Brain microvascular endothelial cell (primary cell): ENCODE measurements at regions not wholly inside any gene's neighbourhood (a gene's known extent, or its start where the extent isn't known, plus 50 kb on each side); places are given as distances from the start of the nearest gene placed in this dataset.
"Not testable (repeated sequence)": the region's sequence is repeated elsewhere in the genome, so short reads cannot be mapped to it uniquely, and the experiment has no call there.

ENCODE experiments used
- DNase-seq: peaks from one replicate; pipeline ENCODE4 v3.0.0-alpha.2; 2020
- H3K27ac ChIP-seq: fragments of 250-450 bp; sonication (Bioruptor Pico); 2 replicates; pipeline ENCODE4 v1.5.1; 2020; ENCODE audit warnings: mild to moderate bottlenecking, moderate library complexity
- H3K27me3 ChIP-seq: fragments of 250-450 bp; sonication (Bioruptor Pico); replicated peaks from 2 replicates; pipeline ENCODE4 v1.5.1; 2020; ENCODE audit warnings: mild to moderate bottlenecking
- H3K36me3 ChIP-seq: fragments of 250-450 bp; sonication (Bioruptor Pico); replicated peaks from 2 replicates; pipeline ENCODE4 v1.5.1; 2020; ENCODE audit warnings: mild to moderate bottlenecking
- H3K4me3 ChIP-seq: 2 replicates; pipeline ENCODE4 v1.5.1; 2011; ENCODE audit warnings: low read depth, mild to moderate bottlenecking, control low read depth, low read length, moderate library complexity
- in situ Hi-C: cut with HindIII; loops from 2 replicates; pipeline ENCODE4 v1.10.0; 2017; ENCODE audit warnings: low sequenced_read_pairs, low pct_ligation_motif_present
- TF ChIP-seq, protein P1 (sequence below): IDR thresholded peaks from 2 replicates; pipeline ENCODE4 v1.5.1; 2011; ENCODE audit warnings: low read depth, mild to moderate bottlenecking, moderate library complexity, low read length, control low read depth, inconsistent platforms; ENCODE audit errors: missing control alignments

DNA sequence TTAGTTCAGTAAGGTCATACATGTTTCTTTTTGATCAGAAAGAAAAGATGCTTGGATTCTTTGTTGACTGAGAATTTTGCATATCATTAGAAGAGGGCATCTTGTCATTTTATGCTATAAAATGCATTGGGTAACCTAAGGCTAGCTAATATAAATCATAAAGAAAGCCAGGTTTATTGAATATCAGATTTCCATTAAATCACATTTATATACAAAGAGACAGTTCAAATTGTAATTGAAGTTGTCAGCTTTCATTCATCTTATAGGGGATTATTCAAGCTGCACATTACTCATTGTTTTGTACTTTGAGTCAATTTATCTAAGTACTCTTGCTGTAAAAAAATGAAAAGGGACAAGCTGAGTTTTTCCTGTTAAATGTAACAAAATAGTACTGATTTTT lies 259.1 kb upstream of the CDH12 start:
- in situ Hi-C loops, result no loop called here
- no peak for DNase-seq
- H3K36me3 ChIP-seq, result no peaks in the 10 kb centered on the region
- H3K4me3 ChIP-seq, result no peak overlapping the region
- TF ChIP-seq, protein P1, sequence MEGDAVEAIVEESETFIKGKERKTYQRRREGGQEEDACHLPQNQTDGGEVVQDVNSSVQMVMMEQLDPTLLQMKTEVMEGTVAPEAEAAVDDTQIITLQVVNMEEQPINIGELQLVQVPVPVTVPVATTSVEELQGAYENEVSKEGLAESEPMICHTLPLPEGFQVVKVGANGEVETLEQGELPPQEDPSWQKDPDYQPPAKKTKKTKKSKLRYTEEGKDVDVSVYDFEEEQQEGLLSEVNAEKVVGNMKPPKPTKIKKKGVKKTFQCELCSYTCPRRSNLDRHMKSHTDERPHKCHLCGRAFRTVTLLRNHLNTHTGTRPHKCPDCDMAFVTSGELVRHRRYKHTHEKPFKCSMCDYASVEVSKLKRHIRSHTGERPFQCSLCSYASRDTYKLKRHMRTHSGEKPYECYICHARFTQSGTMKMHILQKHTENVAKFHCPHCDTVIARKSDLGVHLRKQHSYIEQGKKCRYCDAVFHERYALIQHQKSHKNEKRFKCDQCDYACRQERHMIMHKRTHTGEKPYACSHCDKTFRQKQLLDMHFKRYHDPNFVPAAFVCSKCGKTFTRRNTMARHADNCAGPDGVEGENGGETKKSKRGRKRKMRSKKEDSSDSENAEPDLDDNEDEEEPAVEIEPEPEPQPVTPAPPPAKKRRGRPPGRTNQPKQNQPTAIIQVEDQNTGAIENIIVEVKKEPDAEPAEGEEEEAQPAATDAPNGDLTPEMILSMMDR, result no peak
- no peaks in the 10 kb centered on the region for H3K27me3 ChIP-seq
- H3K27ac ChIP-seq, result no peak overlapping the region

DNA sequence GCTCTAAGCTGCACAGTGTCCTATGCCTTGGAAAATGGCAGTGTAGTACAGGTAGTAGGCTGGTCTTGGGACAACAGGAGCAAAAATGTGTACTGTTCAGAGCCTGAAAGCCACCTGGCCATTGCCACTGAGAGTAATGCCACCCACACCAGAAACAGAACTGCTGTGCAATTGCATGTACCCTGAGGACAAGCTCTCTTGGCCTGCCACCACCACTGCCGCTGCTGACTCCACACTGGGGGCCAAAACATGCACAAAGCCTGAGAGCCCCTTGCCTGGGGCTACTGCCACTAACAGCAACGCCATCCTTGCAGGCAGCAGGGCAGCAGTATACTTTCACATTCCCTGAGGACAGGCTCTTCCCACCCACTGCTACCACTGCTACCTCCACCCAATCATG lies 251.9 kb upstream of the CDH12 start:
- in situ Hi-C loops, result no loop called here
- Histone ChIP-seq H3K36me3 (no peaks in the 10 kb centered on the region), H3K27ac (no peak overlapping the region), H3K4me3 (no peak overlapping the region), H3K27me3 (no peaks in the 10 kb centered on the region)
- TF ChIP-seq, protein P1, result no peak
- DNase-seq, result no peak

DNA sequence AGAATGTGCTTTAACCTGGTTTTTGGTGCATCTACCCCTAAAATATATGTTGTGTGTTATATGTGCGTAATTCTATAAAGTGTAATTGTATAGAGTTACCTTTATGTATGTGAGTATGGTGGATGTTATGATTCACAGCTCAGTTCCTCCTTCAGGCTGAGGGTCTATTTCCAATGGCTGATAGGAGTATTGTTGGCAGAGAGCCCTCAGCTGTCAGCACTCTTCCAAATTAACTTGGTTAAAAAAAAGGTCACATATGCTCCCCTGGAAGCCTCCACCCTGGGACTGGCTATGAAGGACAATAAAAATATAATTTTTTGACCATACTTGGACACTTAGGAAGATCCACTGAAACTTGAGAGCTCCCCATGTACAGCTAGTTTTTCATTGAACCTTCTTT lies 250.4 kb upstream of the CDH12 start:
- no peaks in the 10 kb centered on the region for H3K27me3 ChIP-seq
- H3K27ac ChIP-seq, result no peak overlapping the region
- no peaks in the 10 kb centered on the region for H3K36me3 ChIP-seq
- TF ChIP-seq, protein P1, result no peak
- no peak for DNase-seq
- in situ Hi-C loops, result no loop called here
- no peak overlapping the region for H3K4me3 ChIP-seq

DNA sequence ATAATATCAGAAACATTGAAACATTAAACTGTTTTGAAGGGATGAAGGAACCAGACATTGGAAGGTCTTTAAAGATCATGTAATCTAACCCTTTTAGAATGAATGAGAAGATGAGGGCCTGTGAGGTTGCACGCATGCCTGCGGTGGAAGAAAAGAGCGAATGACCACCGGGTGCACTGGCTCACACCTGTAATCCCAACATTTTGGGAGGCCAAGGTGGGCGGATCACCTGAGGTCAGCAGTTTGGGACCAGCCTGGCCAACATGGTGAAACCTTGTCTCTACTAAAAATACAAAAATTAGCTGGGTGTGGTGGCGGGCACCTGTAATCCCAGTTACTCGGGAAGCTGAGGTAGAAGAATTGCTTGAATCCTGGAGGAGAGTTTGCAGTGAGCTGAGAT lies 242.3 kb upstream of the CDH12 start:
- in situ Hi-C loops, H3K36me3 ChIP-seq, H3K27me3 ChIP-seq, DNase-seq, H3K27ac ChIP-seq, H3K4me3 ChIP-seq: not testable (repeated sequence)

DNA sequence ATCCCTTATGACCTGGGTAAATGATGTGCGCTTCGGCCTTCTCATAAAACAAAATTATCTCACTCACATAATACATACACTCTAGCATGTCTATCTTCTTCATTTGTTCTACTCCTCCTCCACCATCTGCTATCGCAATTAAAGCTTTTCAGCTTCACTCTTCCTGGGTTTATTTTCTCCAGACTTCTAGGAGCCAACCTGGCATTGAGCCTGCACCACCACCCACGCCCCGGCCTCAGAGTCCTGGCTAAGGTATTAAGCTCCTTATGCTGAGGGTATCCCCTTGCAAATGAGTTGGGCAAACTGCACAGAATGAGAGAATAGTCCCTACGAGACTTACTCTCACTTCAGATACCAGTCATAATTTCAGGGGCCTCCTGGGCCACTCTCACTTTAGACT lies 236.1 kb upstream of the CDH12 start:
- TF ChIP-seq, protein P1, result no peak
- no peak for DNase-seq
- H3K36me3 ChIP-seq, result no peaks in the 10 kb centered on the region
- H3K27me3 ChIP-seq, result no peaks in the 10 kb centered on the region
- H3K27ac ChIP-seq, result no peak overlapping the region
- in situ Hi-C loops, result no loop called here
- no peak overlapping the region for H3K4me3 ChIP-seq

DNA sequence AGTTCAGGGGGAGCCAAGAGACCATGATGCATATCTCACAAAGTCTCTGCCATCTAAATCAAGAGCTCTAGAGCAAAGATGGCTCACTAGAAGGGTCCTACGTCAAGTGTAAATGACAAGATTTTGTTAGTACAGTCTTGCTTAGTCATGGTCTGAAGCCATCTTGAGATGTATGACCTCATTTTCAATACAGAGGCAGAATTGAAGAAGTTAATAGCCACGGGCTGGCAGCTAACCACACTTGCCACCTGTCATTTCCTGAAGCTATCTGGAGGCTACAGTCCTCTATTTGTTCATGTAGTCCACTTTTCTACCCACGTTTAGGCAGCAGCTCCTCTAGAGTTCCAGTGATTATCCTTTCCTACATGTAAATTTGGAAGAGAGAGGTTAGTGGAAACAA lies 231.7 kb upstream of the CDH12 start:
- Histone ChIP-seq H3K27me3 (no peaks in the 10 kb centered on the region), H3K4me3 (no peak overlapping the region), H3K27ac (no peak overlapping the region), H3K36me3 (no peaks in the 10 kb centered on the region)
- DNase-seq, result no peak
- in situ Hi-C loops, result no loop called here
- TF ChIP-seq, protein P1, result no peak
